Smooth muscle cell (in vitro differentiated cells): ENCODE measurements at regions not wholly inside any gene's neighbourhood (a gene's known extent, or its start where the extent isn't known, plus 50 kb on each side); places are given as distances from the start of the nearest gene placed in this dataset.
"Not testable (repeated sequence)": the region's sequence is repeated elsewhere in the genome, so short reads cannot be mapped to it uniquely, and the experiment has no call there.

Experiments used
- DNase-seq: peaks from one replicate; lab custom pipeline; 2025; ENCODE audit not compliant: unreplicated experiment; lab: John Stamatoyannopoulos, UW
- H2AFZ ChIP-seq: fragments of 200-600 bp; sonication (generic); 2 replicates; pipeline ENCODE4 v1.6.0; 2016; ENCODE audit warnings: antibody characterized with exemption, low read depth, mild to moderate bottlenecking
- H3F3A ChIP-seq: fragments of 200-600 bp; sonication (generic); 2 replicates; pipeline ENCODE4 v1.6.0; 2017; ENCODE audit warnings: antibody characterized with exemption, low read depth
- H3K27ac ChIP-seq: fragments of 200-600 bp; sonication (generic); 2 replicates; pipeline ENCODE4 v1.5.1; 2016; ENCODE audit warnings: low read depth, mild to moderate bottlenecking
- H3K27me3 ChIP-seq: fragments of 200-600 bp; sonication (generic); 2 replicates; pipeline ENCODE4 v1.6.1; 2016; ENCODE audit warnings: low read depth, mild to moderate bottlenecking
- H3K36me3 ChIP-seq: fragments of 200-600 bp; sonication (generic); 2 replicates; pipeline ENCODE4 v1.5.1; 2016; ENCODE audit warnings: low read depth
- H3K4me1 ChIP-seq: fragments of 200-600 bp; sonication (generic); 2 replicates; pipeline ENCODE4 v1.5.1; 2016; ENCODE audit warnings: low read depth
- H3K4me2 ChIP-seq: fragments of 200-600 bp; sonication (generic); 2 replicates; pipeline ENCODE4 v1.6.0; 2016; ENCODE audit warnings: mild to moderate bottlenecking
- H3K4me3 ChIP-seq: fragments of 200-600 bp; sonication (generic); 2 replicates; pipeline ENCODE4 v1.5.1; 2016; ENCODE audit warnings: mild to moderate bottlenecking
- H3K79me2 ChIP-seq: fragments of 200-600 bp; sonication (generic); 2 replicates; pipeline ENCODE4 v1.6.0; 2016; ENCODE audit warnings: low read depth, mild to moderate bottlenecking
- H3K9ac ChIP-seq: fragments of 200-600 bp; sonication (generic); 2 replicates; pipeline ENCODE4 v1.6.0; 2016; ENCODE audit warnings: low read depth
- H3K9me3 ChIP-seq: fragments of 200-600 bp; sonication (generic); replicated peaks from 2 replicates; pipeline ENCODE4 v1.5.1; 2016; ENCODE audit warnings: low read depth
- H4K20me1 ChIP-seq: fragments of 200-600 bp; sonication (generic); 2 replicates; pipeline ENCODE4 v1.6.0; 2016; ENCODE audit warnings: low read depth
- WGBS: methylation state at CpG from one replicate; pipeline ENCODE4 v1.1.7; 2016; ENCODE audit warnings: low lambda C conversion rate; 5-methylcytosine and 5-hydroxymethylcytosine counted together
- TF ChIP-seq, protein P1 (sequence below): fragments of 200-600 bp; sonication (generic); IDR thresholded peaks from 2 replicates; pipeline ENCODE4 v1.5.1; 2017; ENCODE audit warnings: borderline replicate concordance, mild to moderate bottlenecking, antibody characterized with exemption; ENCODE audit not compliant: insufficient read depth, poor library complexity, severe bottlenecking

DNA sequence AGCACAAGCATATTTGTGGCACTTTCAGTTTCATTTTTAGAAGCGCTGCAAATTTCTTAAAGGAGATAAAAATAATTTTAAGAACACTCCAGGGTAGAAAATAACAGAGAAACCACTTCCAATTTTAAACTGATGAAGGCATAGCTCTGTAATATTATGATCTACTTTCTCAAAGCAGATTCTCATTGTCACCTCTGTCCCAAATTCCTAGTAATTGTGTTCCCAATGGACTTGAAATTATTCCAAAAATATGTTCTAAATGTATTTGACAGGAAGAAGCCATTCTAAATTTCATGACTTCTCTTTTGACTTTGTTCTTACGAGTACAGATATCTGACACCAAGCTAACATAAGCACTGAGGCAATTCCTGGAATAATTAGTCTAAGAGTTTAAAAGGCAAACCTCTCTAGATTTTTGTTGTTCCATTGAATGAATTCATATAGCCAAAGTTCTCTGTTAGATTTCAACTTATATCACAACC, 140.2 kb upstream of the CARMIL1 start:
- Histone ChIP-seq H3K4me3 (peak overlapping the region; percentile 24), H3K36me3 (no peaks in the 10 kb centered on the region), H3K27ac (no peak overlapping the region), H3K79me2 (no peaks in the 10 kb centered on the region), H4K20me1 (no peaks in the 10 kb centered on the region), H3K27me3 (no peaks in the 10 kb centered on the region), H3K9ac (no peak overlapping the region), H3K4me1 (no peaks in the 10 kb centered on the region), H2AFZ (peak overlapping the region; percentile 76), H3F3A (no peaks in the 10 kb centered on the region), H3K4me2 (peak overlapping the region; percentile 65), H3K9me3 (peaks cover 7% of the 10 kb centered on the region)
- DNase-seq: no peak
- TF ChIP-seq, protein P1, sequence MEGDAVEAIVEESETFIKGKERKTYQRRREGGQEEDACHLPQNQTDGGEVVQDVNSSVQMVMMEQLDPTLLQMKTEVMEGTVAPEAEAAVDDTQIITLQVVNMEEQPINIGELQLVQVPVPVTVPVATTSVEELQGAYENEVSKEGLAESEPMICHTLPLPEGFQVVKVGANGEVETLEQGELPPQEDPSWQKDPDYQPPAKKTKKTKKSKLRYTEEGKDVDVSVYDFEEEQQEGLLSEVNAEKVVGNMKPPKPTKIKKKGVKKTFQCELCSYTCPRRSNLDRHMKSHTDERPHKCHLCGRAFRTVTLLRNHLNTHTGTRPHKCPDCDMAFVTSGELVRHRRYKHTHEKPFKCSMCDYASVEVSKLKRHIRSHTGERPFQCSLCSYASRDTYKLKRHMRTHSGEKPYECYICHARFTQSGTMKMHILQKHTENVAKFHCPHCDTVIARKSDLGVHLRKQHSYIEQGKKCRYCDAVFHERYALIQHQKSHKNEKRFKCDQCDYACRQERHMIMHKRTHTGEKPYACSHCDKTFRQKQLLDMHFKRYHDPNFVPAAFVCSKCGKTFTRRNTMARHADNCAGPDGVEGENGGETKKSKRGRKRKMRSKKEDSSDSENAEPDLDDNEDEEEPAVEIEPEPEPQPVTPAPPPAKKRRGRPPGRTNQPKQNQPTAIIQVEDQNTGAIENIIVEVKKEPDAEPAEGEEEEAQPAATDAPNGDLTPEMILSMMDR: no peak
- 75% methylated on average over 2 of the region's 2 CpGs for WGBS

GRCh38 chr6:25139608-25140007, 139.6 kb upstream of the CARMIL1 start:
- not testable (repeated sequence) for DNase-seq, H3K9ac ChIP-seq, H3F3A ChIP-seq, H3K4me1 ChIP-seq, H3K4me3 ChIP-seq, H3K4me2 ChIP-seq, H3K79me2 ChIP-seq, H3K9me3 ChIP-seq, H3K36me3 ChIP-seq, H3K27me3 ChIP-seq, H3K27ac ChIP-seq, H4K20me1 ChIP-seq, H2AFZ ChIP-seq
- WGBS: 97% methylated on average over 36 of the region's 36 CpGs

DNA sequence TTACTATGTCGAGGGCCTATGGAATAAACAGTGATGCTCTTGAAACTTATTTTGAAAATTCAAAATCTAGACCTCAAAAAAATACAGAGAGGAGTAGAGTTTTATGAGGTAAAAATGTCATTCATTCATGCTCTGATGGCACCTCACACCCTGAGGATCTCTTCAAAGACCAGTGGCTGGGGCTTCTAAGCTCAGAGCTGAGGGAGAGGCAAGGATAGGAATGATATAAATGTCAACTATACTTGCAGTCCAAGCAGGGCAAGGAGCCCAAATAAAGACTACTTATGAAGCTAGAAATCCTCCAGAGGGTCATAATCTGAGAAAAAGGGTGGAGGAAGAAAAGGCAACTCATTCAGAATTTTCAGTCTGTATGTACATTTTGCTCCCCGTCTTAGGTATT, 136.7 kb upstream of the CARMIL1 start:
- Histone ChIP-seq H2AFZ (no peak overlapping the region), H3K4me3 (no peak overlapping the region), H3K4me1 (no peaks in the 10 kb centered on the region), H3K79me2 (no peaks in the 10 kb centered on the region), H3F3A (no peaks in the 10 kb centered on the region), H3K27ac (no peak overlapping the region), H3K36me3 (no peaks in the 10 kb centered on the region), H3K4me2 (no peak overlapping the region), H3K27me3 (no peaks in the 10 kb centered on the region), H4K20me1 (no peaks in the 10 kb centered on the region), H3K9me3 (no peaks in the 10 kb centered on the region), H3K9ac (no peak overlapping the region)
- TF ChIP-seq, protein P1: no peak
- DNase-seq: no peak
- WGBS: 86% methylated on average over 2 of the region's 2 CpGs

DNA sequence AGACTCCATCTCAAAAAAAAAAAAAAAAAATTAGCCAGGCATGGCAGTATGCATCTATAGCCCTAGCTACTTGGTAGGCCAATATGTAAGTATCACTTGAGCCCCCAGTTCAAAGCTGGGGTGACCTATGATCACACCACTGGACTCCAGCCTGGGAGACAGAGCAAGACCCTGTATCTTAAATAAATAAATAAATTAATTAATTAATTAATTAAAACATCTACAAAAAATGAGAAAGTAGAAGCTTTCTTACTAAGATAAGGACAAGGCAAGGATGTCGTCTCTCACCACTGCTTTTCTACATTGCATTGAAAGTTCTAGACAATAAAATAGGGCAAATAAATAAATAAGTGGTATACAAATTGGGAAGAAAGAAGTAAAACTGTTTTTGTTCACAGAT, 134.3 kb upstream of the CARMIL1 start:
- no peak for DNase-seq
- no peaks in the 10 kb centered on the region for H3K79me2 ChIP-seq
- no peaks in the 10 kb centered on the region for H3K36me3 ChIP-seq
- H4K20me1 ChIP-seq: no peaks in the 10 kb centered on the region
- no peak overlapping the region for H3K9ac ChIP-seq
- H3K4me3 ChIP-seq: no peak overlapping the region
- H3K27me3 ChIP-seq: no peaks in the 10 kb centered on the region
- H3K4me1 ChIP-seq: no peaks in the 10 kb centered on the region
- H2AFZ ChIP-seq: no peak overlapping the region
- TF ChIP-seq, protein P1: no peak
- WGBS: 93% methylated on average over 1 of the region's 1 CpG
- no peaks in the 10 kb centered on the region for H3F3A ChIP-seq
- no peaks in the 10 kb centered on the region for H3K9me3 ChIP-seq
- H3K27ac ChIP-seq: no peak overlapping the region
- no peak overlapping the region for H3K4me2 ChIP-seq
